Rectal smooth muscle tissue (tissue), 1 donor: ENCODE measurements at regions not wholly inside any gene's neighbourhood (a gene's known extent, or its start where the extent isn't known, plus 50 kb on each side); places are given as distances from the start of the nearest gene placed in this dataset.

Experiments
- H3K27ac ChIP-seq: one replicate; pipeline ENCODE4 v1.7.0; 2013; ENCODE audit warnings: low read depth, low read length, inconsistent platforms
- H3K27me3 ChIP-seq: one replicate; pipeline ENCODE4 v1.7.0; 2013; ENCODE audit warnings: low read length; ENCODE audit not compliant: control insufficient read depth, insufficient read depth
- H3K36me3 ChIP-seq: one replicate; pipeline ENCODE4 v1.7.0; 2013; ENCODE audit warnings: low read length; ENCODE audit not compliant: control insufficient read depth, insufficient read depth
- H3K4me1 ChIP-seq: one replicate; pipeline ENCODE4 v1.7.0; 2013; ENCODE audit warnings: low read length; ENCODE audit not compliant: control insufficient read depth, insufficient read depth
- H3K4me3 ChIP-seq: one replicate; pipeline ENCODE4 v1.7.0; 2013; ENCODE audit warnings: low read length
- H3K9ac ChIP-seq: one replicate; pipeline ENCODE4 v1.7.0; 2013; ENCODE audit warnings: low read length

DNA sequence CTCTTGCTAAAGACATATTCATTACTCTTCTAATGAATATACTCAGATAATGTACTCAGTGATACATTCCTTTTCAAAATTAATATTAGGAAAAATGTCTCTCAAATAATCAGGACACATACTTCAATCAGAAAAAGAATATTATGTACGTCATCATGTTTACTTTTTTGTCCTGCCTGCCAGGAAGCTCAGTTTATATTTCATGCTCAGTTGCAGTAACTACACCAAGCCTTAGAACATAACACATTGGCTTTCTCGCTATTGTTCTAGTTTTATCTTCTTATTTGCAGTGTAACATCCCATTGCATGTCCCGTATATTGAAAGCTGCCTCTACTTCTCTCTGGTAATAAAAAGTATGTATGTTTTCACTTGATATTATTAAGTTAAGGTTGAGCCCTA lies 181.5 kb upstream of the LPP start:
- H3K36me3 ChIP-seq = no peaks in the 10 kb centered on the region
- no peak overlapping the region for H3K4me3 ChIP-seq
- no peak overlapping the region for H3K9ac ChIP-seq
- no peaks in the 10 kb centered on the region for H3K4me1 ChIP-seq
- H3K27ac ChIP-seq = no peak overlapping the region
- H3K27me3 ChIP-seq = no peaks in the 10 kb centered on the region

GRCh38 chr3:187973977-187974870 lies 179.7 kb upstream of the LPP start:
- Histone ChIP-seq H3K4me3 (no peak overlapping the region), H3K4me1 (no peaks in the 10 kb centered on the region), H3K36me3 (no peaks in the 10 kb centered on the region), H3K27me3 (no peaks in the 10 kb centered on the region), H3K9ac (no peak overlapping the region), H3K27ac (no peak overlapping the region)

DNA sequence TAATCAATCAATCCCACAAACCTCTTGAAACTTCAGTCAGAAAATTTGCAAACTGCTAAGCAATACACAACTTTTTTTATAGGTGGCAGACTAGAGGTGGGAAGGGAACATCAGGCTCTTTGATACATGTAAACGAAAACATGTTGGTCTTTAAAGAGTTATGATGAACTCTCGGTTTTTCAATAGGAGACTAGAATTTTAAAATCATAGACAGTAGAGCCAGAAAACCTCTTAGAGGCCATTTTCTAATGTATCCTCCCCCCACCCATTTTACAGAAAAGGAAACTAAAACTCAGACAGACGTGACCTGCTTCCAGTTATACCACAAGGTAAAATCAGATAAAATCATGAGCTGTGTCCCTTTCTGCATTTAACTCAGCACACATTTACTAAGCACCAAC lies 179.1 kb upstream of the LPP start:
- H3K4me1 ChIP-seq = no peaks in the 10 kb centered on the region
- no peaks in the 10 kb centered on the region for H3K36me3 ChIP-seq
- H3K4me3 ChIP-seq = no peak overlapping the region
- no peak overlapping the region for H3K9ac ChIP-seq
- no peaks in the 10 kb centered on the region for H3K27me3 ChIP-seq
- H3K27ac ChIP-seq = no peak overlapping the region

DNA sequence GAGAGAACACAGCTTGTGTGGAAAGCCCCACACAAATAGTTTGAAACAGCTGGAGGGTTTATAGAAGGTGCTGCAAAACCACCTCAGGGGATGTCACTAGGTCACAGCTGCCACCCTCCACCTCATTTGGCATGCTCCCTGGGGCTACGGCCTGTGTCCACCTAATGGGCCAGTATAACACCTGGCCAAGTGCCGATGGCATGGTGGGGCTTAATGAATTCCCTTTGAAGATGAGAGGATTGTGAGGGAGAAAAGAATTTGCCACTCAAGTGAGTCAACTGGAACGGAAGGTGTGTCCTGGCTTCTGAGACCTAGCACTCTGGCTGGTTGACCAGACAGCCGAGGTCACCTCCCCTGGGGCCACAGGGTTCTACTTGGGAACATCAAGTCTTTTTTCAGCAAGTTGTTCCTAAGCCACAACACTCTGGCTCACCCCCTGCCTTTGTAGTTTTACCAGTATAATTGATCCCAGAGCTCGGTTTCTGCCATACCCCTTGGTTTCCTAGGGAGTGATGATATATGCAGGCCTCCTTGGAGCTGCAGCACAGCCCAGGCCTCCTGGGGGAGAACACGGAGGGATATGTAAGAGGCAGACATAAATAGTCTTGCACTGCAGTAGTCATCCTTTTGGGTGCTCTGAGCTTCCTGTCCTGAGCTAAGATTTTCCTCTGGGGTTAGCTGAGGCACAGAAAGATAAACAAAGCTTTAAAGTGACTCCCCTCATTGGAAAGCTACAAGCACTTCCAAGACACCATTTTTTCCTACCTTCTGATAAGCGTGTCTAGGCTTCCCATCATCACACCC lies 178.2 kb upstream of the LPP start:
- H3K27ac ChIP-seq = no peak overlapping the region
- no peaks in the 10 kb centered on the region for H3K4me1 ChIP-seq
- no peak overlapping the region for H3K9ac ChIP-seq
- H3K36me3 ChIP-seq = no peaks in the 10 kb centered on the region
- H3K4me3 ChIP-seq = no peak overlapping the region
- H3K27me3 ChIP-seq = no peaks in the 10 kb centered on the region

DNA sequence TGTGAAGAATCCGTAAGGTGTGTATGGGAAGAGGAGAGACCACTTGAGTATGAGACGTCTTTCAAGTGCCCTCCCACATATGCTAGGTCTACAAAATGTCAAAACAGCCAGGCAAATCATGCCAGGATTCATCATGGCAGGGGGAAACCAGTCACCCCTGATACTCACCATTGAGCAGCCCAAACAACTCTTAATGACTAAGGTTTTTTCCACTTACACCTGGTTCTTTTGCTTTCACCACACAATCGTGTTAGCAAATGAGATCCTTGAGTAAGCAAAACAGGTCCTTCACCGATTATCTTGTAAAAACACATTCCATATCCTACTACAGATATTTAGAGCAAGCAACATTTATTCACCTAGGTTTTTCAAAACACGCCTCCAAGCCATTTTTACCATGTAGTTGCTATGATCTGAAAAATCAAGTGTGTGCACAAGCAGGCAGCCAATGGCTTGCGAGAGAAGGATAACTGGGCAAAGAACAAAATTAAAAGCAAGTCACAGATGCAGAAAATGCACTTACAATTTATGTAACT lies 177.5 kb upstream of the LPP start:
- Histone ChIP-seq H3K27me3 (no peaks in the 10 kb centered on the region), H3K9ac (no peak overlapping the region), H3K36me3 (no peaks in the 10 kb centered on the region), H3K4me3 (no peak overlapping the region), H3K27ac (no peak overlapping the region), H3K4me1 (no peaks in the 10 kb centered on the region)

- no peak overlapping the region for H3K4me3 ChIP-seq
- H3K27ac ChIP-seq = no peak overlapping the region
- no peaks in the 10 kb centered on the region for H3K36me3 ChIP-seq
- H3K4me1 ChIP-seq = no peaks in the 10 kb centered on the region
- no peaks in the 10 kb centered on the region for H3K27me3 ChIP-seq
- no peak overlapping the region for H3K9ac ChIP-seq
Measured at GRCh38 chr3:187977659-187978058, 176.3 kb upstream of the LPP start.

DNA sequence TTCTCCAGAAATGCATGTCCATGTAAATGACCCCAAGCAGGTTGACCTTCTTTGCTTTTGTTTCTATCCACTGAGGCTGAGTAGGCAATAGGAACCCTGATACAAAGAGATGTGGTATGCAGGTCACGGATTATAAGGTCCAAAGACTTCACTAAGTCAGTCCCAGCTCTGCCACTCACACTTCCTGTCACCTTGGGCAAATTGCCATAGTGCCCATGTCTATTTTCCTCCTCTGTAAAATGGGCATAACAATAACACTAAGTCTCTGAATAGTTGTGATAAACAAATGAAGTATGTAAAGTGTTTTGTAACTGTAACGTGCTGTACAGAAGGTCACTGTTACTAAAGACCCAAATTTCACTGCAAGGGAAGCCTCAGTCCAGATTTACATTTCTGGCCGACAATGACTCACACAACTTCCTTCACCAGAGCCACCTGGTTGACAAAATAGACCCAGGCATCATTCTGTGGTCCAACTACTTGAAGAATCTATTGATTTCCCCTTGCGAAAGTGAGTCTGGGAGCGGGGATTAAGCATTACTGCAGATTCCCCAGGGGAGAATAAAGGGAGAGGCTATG lies 175.4 kb upstream of the LPP start:
- Histone ChIP-seq H3K4me3 (no peak overlapping the region), H3K36me3 (no peaks in the 10 kb centered on the region), H3K27ac (no peak overlapping the region), H3K9ac (no peak overlapping the region), H3K4me1 (no peaks in the 10 kb centered on the region), H3K27me3 (no peaks in the 10 kb centered on the region)

DNA sequence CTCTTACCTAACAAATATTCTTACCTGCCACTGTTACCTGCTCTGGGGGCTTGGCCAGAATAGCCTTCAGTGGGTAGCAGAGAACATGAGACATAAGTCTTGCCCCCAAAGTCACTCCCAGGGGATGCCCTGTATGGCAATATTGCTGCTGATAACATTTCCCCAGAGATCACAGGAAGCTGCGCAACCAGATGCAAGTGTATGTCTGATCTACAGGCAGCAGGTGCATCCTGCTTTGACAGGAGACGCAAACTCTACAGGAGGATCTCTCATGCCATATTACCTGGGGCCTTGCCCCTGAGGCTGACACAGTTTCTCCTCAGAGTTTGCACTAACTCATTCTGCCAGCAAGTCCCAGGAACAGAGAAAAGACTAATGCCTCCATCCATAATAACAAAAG lies 174.4 kb upstream of the LPP start:
- Histone ChIP-seq H3K9ac (no peak overlapping the region), H3K27me3 (no peaks in the 10 kb centered on the region), H3K36me3 (no peaks in the 10 kb centered on the region), H3K27ac (no peak overlapping the region), H3K4me3 (no peak overlapping the region), H3K4me1 (no peaks in the 10 kb centered on the region)

DNA sequence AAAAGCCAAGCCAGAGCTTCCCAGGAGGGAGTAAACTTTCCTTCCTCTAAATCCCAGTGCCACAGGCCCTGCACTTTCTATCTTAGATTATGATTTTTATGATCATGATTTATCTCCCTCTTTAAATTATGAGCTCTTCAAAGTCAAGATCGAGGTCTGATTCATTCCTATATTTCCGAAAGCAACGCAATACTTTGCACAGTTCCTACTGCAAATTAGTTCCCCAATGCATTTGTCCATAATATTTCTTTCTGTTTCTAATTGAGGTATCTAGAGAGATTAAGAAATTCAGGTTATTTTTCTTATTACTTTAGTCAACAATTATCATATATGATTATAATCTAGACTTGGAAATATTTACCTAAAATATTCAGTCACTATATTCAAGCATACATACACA lies 173.1 kb upstream of the LPP start:
- Histone ChIP-seq H3K27me3 (no peaks in the 10 kb centered on the region), H3K9ac (no peak overlapping the region), H3K4me1 (no peaks in the 10 kb centered on the region), H3K4me3 (no peak overlapping the region), H3K27ac (no peak overlapping the region), H3K36me3 (no peaks in the 10 kb centered on the region)

DNA sequence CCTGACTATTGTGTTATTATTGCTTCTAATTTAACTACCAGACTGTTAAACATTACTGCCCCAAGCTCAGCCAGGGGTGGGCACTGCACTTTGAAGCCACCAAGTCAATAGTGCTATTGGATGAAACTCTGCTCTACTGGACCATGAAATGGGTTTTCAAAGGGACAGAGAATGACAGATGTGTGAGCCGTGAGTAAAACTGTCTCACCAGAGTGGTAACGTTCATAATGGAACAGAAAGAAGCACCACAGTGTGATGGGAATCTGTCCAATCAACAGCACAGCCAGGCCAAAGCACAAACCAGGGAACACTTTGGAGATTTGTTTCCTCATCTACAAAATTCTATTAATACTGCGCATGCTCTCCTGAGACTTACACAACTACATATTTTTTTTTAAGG lies 171.8 kb upstream of the LPP start:
- no peaks in the 10 kb centered on the region for H3K4me1 ChIP-seq
- H3K36me3 ChIP-seq = no peaks in the 10 kb centered on the region
- no peak overlapping the region for H3K9ac ChIP-seq
- no peak overlapping the region for H3K27ac ChIP-seq
- H3K4me3 ChIP-seq = no peak overlapping the region
- no peaks in the 10 kb centered on the region for H3K27me3 ChIP-seq

DNA sequence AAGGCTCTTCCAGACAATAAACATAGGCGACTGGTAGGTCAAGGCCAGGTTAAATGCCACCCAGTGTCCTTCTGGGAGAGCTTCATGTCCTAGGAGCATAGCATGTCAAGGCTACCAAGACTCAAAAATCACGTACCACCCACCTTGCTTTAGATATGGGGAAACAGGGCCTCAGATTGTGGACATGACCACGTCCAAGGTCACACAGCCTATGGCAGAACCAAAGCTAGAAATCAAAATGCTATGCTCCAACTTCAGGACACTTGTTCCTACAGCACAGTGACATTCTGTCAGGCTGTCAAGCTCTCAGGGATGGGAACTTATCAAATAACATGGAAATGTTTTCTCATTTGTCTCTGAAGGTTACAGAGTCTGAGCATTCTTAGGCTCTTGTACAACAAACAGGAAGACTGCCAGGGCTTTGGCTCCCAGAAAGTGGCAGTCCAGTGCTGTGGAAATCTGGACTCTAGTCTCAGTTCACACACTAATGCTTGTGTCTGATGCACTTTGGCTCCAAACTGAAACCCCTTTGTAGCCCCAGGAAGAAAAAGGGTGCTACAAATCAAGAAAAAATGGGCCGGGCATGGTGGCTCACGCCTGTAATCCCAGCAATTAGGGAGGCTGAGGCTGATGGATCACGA lies 170.4 kb upstream of the LPP start:
- Histone ChIP-seq H3K4me1 (no peaks in the 10 kb centered on the region), H3K4me3 (no peak overlapping the region), H3K27ac (no peak overlapping the region), H3K36me3 (no peaks in the 10 kb centered on the region), H3K27me3 (no peaks in the 10 kb centered on the region), H3K9ac (no peak overlapping the region)

- no peak overlapping the region for H3K27ac ChIP-seq
- H3K9ac ChIP-seq = no peak overlapping the region
- no peaks in the 10 kb centered on the region for H3K4me1 ChIP-seq
- H3K27me3 ChIP-seq = no peaks in the 10 kb centered on the region
- H3K36me3 ChIP-seq = no peaks in the 10 kb centered on the region
- H3K4me3 ChIP-seq = no peak overlapping the region
Measured at GRCh38 chr3:187985647-187986046, 168.3 kb upstream of the LPP start.
